HCT116 (cell line): ENCODE measurements at regions not wholly inside any gene's neighbourhood (a gene's known extent, or its start where the extent isn't known, plus 50 kb on each side); places are given as distances from the start of the nearest gene placed in this dataset.

Source experiments
- ATAC-seq: fragments of 200-7000 bp; cut with Tn5 transposase; 2 replicates; pipeline ENCODE4 v1.9.1; 2020; ENCODE audit warnings: mild to moderate bottlenecking, moderate library complexity
- BruUV-seq: library from RNA; stranded (reverse); fragments of 400-500 nt; replicated peaks from 2 replicates; lab custom pipeline; 2021; lab: Mats Ljungman, UMichigan
- CTCF ChIA-PET: fragments of 300-600 bp; sonication (Branson Sonifier 250); formaldehyde crosslinking; loops from one replicate; lab custom pipeline; 2021; ENCODE audit warnings: antibody characterized with exemption; lab: Charles Lee
- POLR2A ChIA-PET: fragments of 300-600, 350-600 bp; sonication (Branson Sonifier 250); formaldehyde crosslinking; loops from one replicate; lab custom pipeline; 2021; ENCODE audit warnings: antibody characterized with exemption; lab: Charles Lee
- RAD21 ChIA-PET, 2 experiments: fragments of 300-600 bp; sonication (Branson Sonifier 250); formaldehyde crosslinking; loops; one replicate each; lab custom pipeline; 2023; ENCODE audit warnings: low total read pairs in 2 of 2; ENCODE audit not compliant: uncharacterized antibody in 2 of 2, unreplicated experiment in 2 of 2, low non-redundant PET in 1 of 2; lab: Charles Lee
- DNase-seq: peaks from one replicate; pipeline ENCODE4 v3.0.0-alpha.2; 2010; ENCODE audit warnings: low read depth, low spot score
- H2AFZ ChIP-seq: fragments of 200-600 bp; shearing (Covaris generic), sonication (generic); 2 replicates; pipeline ENCODE4 v1.6.1; 2017; ENCODE audit warnings: low read depth, mixed run types, mixed read lengths, antibody characterized with exemption, low read length; ENCODE audit not compliant: poor library complexity, severe bottlenecking
- H3K27ac ChIP-seq: 2 replicates; pipeline ENCODE4 v1.5.1; 2012; ENCODE audit warnings: low read depth, low read length
- H3K27me3 ChIP-seq: fragments of 200-600 bp; sonication (generic); 2 replicates; pipeline ENCODE4 v1.6.1; 2016; ENCODE audit warnings: mixed run types, low read length, mixed read lengths; ENCODE audit not compliant: insufficient read depth
- H3K36me3 ChIP-seq, 2 experiments: fragments of 200-500 bp in 1 of 2; fragments of 200-600 bp in 1 of 2; sonication (Bioruptor generic) in 1 of 2; sonication (generic) in 1 of 2; 2 replicates each; pipeline versions ENCODE4 v1.5.1 to v1.6.1; 2014 to 2016; ENCODE audit warnings: low read length in 2 of 2, inconsistent platforms in 1 of 2, mixed read lengths in 1 of 2, mixed run types in 1 of 2; ENCODE audit not compliant: insufficient read depth in 2 of 2, control insufficient read depth in 1 of 2
- H3K4me1 ChIP-seq, 2 experiments: fragments of 200-600 bp in 1 of 2; sonication (generic) in 1 of 2; 2 replicates each; pipeline versions ENCODE4 v1.5.1 to v1.6.1; 2012 to 2017; ENCODE audit warnings: low read length in 2 of 2, inconsistent platforms in 1 of 2, mild to moderate bottlenecking in 1 of 2, mixed read lengths in 1 of 2, mixed run types in 1 of 2, moderate library complexity in 1 of 2; ENCODE audit not compliant: insufficient read depth in 2 of 2, control insufficient read depth in 1 of 2
- H3K4me2 ChIP-seq: fragments of 200-600 bp; sonication (generic); 2 replicates; pipeline ENCODE4 v1.6.1; 2017; ENCODE audit warnings: mixed run types, low read length, mixed read lengths
- H3K4me3 ChIP-seq, 2 experiments: fragments of 200-600 bp in 1 of 2; sonication (generic) in 1 of 2; replicated peaks in 1 of 2; 2 replicates each; pipeline ENCODE4 v1.5.1; 2011 to 2016; ENCODE audit warnings: low read length in 2 of 2, control low read depth in 1 of 2, low read depth in 1 of 2, mild to moderate bottlenecking in 1 of 2, mixed read lengths in 1 of 2, mixed run types in 1 of 2
- H3K79me2 ChIP-seq: fragments of 200-600 bp; sonication (generic); 2 replicates; pipeline ENCODE4 v1.6.1; 2017; ENCODE audit warnings: mild to moderate bottlenecking, mixed run types, low read length, moderate library complexity, mixed read lengths; ENCODE audit not compliant: insufficient read depth
- H3K9ac ChIP-seq: fragments of 200-600 bp; sonication (generic); 2 replicates; pipeline ENCODE4 v1.6.1; 2016; ENCODE audit warnings: low read length, mixed read lengths
- H3K9me2 ChIP-seq: fragments of 200-600 bp; sonication (generic), shearing (Covaris generic); 2 replicates; pipeline ENCODE4 v1.6.1; 2017; ENCODE audit warnings: mixed run types, mild to moderate bottlenecking, moderate library complexity; ENCODE audit not compliant: insufficient read depth
- H3K9me3 ChIP-seq, 2 experiments: fragments of 200-500 bp in 1 of 2; fragments of 200-600 bp in 1 of 2; sonication (Bioruptor generic) in 1 of 2; sonication (generic) in 1 of 2; 2 replicates each; pipeline ENCODE4 v1.6.1; 2014 to 2017; ENCODE audit warnings: low read length in 2 of 2, mixed read lengths in 2 of 2, inconsistent platforms in 1 of 2, low read depth in 1 of 2, mild to moderate bottlenecking in 1 of 2, mixed run types in 1 of 2, moderate library complexity in 1 of 2; ENCODE audit not compliant: control insufficient read depth in 1 of 2, insufficient read depth in 1 of 2
- H4K20me1 ChIP-seq: fragments of 200-600 bp; sonication (generic), shearing (Covaris generic); 2 replicates; pipeline ENCODE4 v1.6.1; 2017; ENCODE audit warnings: mixed run types, mild to moderate bottlenecking, moderate library complexity; ENCODE audit not compliant: insufficient read depth
- CBX3 ChIP-seq: IDR thresholded peaks from 2 replicates; pipeline ENCODE4 v1.6.1; 2012; ENCODE audit warnings: low read depth
- CEBPB ChIP-seq: IDR thresholded peaks from 2 replicates; pipeline ENCODE4 v1.6.1; 2012; ENCODE audit warnings: low read depth
- CTCF ChIP-seq, 3 experiments: fragments of 200-600 bp in 1 of 3; sonication (generic) in 1 of 3; IDR thresholded peaks in 2 of 3; conservative IDR thresholded peaks in 1 of 3; 2 replicates each; pipeline ENCODE4 v1.5.1; 2012 to 2017; ENCODE audit warnings: low read depth in 2 of 3, low read length in 2 of 3, antibody characterized with exemption in 1 of 3, borderline replicate concordance in 1 of 3, control low read depth in 1 of 3, mild to moderate bottlenecking in 1 of 3, mixed read lengths in 1 of 3, mixed run types in 1 of 3, moderate library complexity in 1 of 3; ENCODE audit not compliant: insufficient read depth in 1 of 3
- EGR1 ChIP-seq: IDR thresholded peaks from 2 replicates; pipeline ENCODE4 v1.6.1; 2012; ENCODE audit warnings: low read depth
- ELF1 ChIP-seq: IDR thresholded peaks from 2 replicates; pipeline ENCODE4 v1.6.1; 2012; ENCODE audit warnings: low read depth, borderline replicate concordance
- EZH2 ChIP-seq: fragments of 200-600 bp; sonication (generic); IDR thresholded peaks from 2 replicates; pipeline ENCODE4 v1.6.1; 2017; ENCODE audit warnings: antibody characterized with exemption, mixed run types
- JUND ChIP-seq: IDR thresholded peaks from 2 replicates; pipeline ENCODE4 v1.6.1; 2012
- POLR2A ChIP-seq: IDR thresholded peaks from 2 replicates; pipeline ENCODE4 v1.7.0; 2011; ENCODE audit warnings: borderline replicate concordance; ENCODE audit not compliant: insufficient read depth, insufficient read length; ENCODE audit errors: extremely low read depth
- RAD21 ChIP-seq: IDR thresholded peaks from 2 replicates; pipeline ENCODE4 v1.6.1; 2012; ENCODE audit warnings: low read depth, mild to moderate bottlenecking
- REST ChIP-seq: IDR thresholded peaks from 2 replicates; pipeline ENCODE4 v1.6.1; 2012; ENCODE audit warnings: low read depth
- SIN3A ChIP-seq: IDR thresholded peaks from 2 replicates; pipeline ENCODE4 v1.6.1; 2012; ENCODE audit warnings: low read depth
- TCF7L2 ChIP-seq: IDR thresholded peaks from 2 replicates; pipeline ENCODE4 v1.7.0; 2011; ENCODE audit warnings: borderline replicate concordance, inconsistent platforms; ENCODE audit not compliant: insufficient read depth, insufficient read length; ENCODE audit errors: extremely low read depth
- YY1 ChIP-seq: IDR thresholded peaks from 2 replicates; pipeline ENCODE4 v1.6.1; 2011; ENCODE audit warnings: low read length, low read depth, moderate library complexity, mild to moderate bottlenecking; ENCODE audit not compliant: insufficient replicate concordance; ENCODE audit errors: extremely low read depth
- ZFX ChIP-seq: fragments of 450-650 bp; IDR thresholded peaks from 2 replicates; pipeline ENCODE4 v1.6.1; 2017
- ZNF274 ChIP-seq: fragments of 200-500 bp; sonication (Bioruptor generic); IDR thresholded peaks from 2 replicates; pipeline ENCODE4 v1.6.1; 2014; ENCODE audit warnings: mild to moderate bottlenecking, low read depth, low read length, inconsistent platforms
- intact Hi-C: fragments of 100-400 bp; cut with micrococcal nuclease; formaldehyde crosslinking; loops from 2 replicates; pipeline ENCODE4 v1.10.0; 2022
- TF ChIP-seq, protein P1 (sequence below): IDR thresholded peaks from 2 replicates; pipeline ENCODE4 v1.6.1; 2012
- TF ChIP-seq, protein P2 (sequence below): IDR thresholded peaks from 2 replicates; pipeline ENCODE4 v1.6.1; 2012
- TF ChIP-seq, protein P3 (sequence below): IDR thresholded peaks from 2 replicates; pipeline ENCODE4 v1.6.1; 2011; ENCODE audit warnings: mild to moderate bottlenecking, low read length, moderate library complexity; ENCODE audit not compliant: insufficient replicate concordance; ENCODE audit errors: extremely low read depth

GRCh38 chr1:80158266-80158665 is 1151.7 kb upstream of the ADGRL4 start:
- no peaks in the 10 kb centered on the region for H3K36me3 ChIP-seq
- BruUV-seq: no TSS peak
- ChIA-PET CTCF (no interaction called here), POLR2A (no interaction called here), RAD21 (no interaction called here)
- no peak for TF ChIP-seq TCF7L2
- TF ChIP-seq ZNF274: no peak
- TF ChIP-seq JUND: no peak
- TF ChIP-seq EGR1: no peak
- TF ChIP-seq POLR2A: no peak
- no peak for TF ChIP-seq CTCF (IDR thresholded peaks at IDR 0.05 in 2 of 3, conservative IDR thresholded peaks at IDR 0.05 in 1 of 3; ENCODE audit: borderline replicate concordance in 1 of 3, insufficient read depth in 1 of 3, low read depth in 2 of 3, low read length in 2 of 3)
- no peak for TF ChIP-seq RAD21
- TF ChIP-seq SIN3A: no peak
- no peak for TF ChIP-seq EZH2
- no peak for TF ChIP-seq CBX3
- no peak for TF ChIP-seq YY1
- TF ChIP-seq REST: no peak
- no peak for TF ChIP-seq ELF1
- no peak for TF ChIP-seq ZFX
- TF ChIP-seq, protein P1, sequence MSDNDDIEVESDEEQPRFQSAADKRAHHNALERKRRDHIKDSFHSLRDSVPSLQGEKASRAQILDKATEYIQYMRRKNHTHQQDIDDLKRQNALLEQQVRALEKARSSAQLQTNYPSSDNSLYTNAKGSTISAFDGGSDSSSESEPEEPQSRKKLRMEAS: no peak
- TF ChIP-seq, protein P2, sequence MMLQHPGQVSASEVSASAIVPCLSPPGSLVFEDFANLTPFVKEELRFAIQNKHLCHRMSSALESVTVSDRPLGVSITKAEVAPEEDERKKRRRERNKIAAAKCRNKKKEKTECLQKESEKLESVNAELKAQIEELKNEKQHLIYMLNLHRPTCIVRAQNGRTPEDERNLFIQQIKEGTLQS: no peak
- TF ChIP-seq CEBPB: no peak
- TF ChIP-seq, protein P3, sequence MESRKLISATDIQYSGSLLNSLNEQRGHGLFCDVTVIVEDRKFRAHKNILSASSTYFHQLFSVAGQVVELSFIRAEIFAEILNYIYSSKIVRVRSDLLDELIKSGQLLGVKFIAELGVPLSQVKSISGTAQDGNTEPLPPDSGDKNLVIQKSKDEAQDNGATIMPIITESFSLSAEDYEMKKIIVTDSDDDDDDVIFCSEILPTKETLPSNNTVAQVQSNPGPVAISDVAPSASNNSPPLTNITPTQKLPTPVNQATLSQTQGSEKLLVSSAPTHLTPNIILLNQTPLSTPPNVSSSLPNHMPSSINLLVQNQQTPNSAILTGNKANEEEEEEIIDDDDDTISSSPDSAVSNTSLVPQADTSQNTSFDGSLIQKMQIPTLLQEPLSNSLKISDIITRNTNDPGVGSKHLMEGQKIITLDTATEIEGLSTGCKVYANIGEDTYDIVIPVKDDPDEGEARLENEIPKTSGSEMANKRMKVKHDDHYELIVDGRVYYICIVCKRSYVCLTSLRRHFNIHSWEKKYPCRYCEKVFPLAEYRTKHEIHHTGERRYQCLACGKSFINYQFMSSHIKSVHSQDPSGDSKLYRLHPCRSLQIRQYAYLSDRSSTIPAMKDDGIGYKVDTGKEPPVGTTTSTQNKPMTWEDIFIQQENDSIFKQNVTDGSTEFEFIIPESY: no peak
- no peak for DNase-seq
- no peak overlapping the region for H3K4me2 ChIP-seq
- no peaks in the 10 kb centered on the region for H4K20me1 ChIP-seq
- H3K9me3 ChIP-seq: no peaks in the 10 kb centered on the region
- H3K27ac ChIP-seq: no peak overlapping the region
- no peaks in the 10 kb centered on the region for H3K27me3 ChIP-seq
- H3K4me3 ChIP-seq: no peak overlapping the region
- intact Hi-C loops: no loop called here
- no peak for ATAC-seq
- H3K4me1 ChIP-seq: no peaks in the 10 kb centered on the region
- H3K79me2 ChIP-seq: no peaks in the 10 kb centered on the region
- H3K9ac ChIP-seq: no peak overlapping the region
- no peaks in the 10 kb centered on the region for H3K9me2 ChIP-seq
- H2AFZ ChIP-seq: no peak overlapping the region
